Ureter (tissue), 1 donor: ENCODE measurements at regions not wholly inside any gene's neighbourhood (a gene's known extent, or its start where the extent isn't known, plus 50 kb on each side); places are given as distances from the start of the nearest gene placed in this dataset.

ENCODE experiments used
- DNase-seq: peaks from one replicate; pipeline ENCODE4 v3.0.0-alpha.2; 2020; ENCODE audit warnings: low spot score
- donor health status: DM: yes; HTN: yes; CAD: no.

DNA sequence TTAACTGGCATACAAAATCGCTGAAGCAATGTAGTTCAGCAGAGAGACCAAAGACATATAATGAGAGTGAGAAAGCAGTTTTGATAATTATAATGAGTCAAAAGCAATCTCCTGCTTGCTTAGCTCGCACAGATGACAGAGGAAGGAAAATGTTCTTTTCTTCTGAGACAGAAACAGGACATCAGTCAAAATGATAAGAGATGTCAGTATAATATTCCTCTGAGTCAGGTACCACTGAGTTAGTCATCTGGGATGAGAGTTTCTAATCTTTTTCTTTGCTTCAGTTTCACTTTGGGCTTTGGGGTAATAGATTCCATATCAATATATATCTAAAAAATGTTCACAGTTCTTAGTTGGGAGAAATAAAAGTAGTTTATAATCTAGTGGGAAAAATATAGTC lies 387.2 kb downstream of the PCDH7 start:
- no peak for DNase-seq

DNA sequence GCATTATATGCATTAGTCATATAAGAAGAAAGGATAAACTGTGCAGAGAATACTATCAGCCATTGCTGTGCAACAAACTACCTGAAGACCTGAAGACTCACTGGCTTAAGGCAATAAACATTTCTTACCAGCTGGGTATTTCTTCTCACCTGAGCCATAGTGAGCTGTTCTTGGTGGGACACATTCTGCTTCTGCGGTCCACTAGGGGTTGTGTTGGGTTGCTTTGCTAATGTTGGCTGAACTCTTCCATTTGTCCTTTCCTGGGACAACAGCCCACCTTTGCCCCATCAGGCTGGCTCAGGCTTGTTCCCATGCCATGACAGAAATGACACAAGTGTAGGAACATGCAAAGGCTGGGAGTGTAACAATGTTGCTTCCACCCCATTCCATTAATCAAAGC lies 388.6 kb downstream of the PCDH7 start:
- DNase-seq = no peak

DNA sequence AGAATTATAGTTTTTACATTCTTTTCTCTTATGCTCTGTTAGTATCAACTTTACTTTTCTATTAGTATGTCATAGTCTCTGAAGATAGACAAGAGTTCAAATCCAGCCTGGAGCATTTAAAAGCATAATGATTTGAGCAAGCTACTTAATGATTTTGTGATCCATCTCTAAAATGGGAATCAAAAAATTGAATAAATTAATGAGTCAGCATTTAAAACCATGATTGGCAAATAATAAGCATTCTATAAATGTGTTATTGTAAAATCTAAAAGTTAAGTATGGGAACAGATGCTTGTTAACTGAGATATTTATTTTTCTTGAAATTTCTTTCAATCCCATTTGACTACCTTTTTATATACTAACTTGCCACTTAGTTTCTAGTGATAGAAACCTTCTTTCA lies 391.6 kb downstream of the PCDH7 start:
- no peak for DNase-seq

DNA sequence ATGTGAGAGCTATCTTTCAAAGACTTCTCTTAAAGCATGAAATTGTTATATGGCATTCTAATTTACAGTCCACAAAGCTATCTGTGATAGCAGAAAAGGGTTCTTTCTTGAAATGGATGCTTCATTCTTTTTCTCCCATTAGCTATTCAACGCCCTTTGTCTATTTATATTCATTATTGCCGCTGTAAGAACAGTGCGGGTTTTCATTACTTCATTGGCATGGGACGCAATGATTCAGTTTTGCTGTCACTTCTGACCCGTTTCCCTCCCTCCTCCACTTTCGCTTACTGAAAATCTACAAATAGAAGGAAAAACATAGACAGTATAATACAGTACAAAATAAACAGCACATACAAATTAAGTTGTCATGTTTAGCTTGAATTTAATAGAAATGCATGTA lies 394.6 kb downstream of the PCDH7 start:
- no peak for DNase-seq

DNA sequence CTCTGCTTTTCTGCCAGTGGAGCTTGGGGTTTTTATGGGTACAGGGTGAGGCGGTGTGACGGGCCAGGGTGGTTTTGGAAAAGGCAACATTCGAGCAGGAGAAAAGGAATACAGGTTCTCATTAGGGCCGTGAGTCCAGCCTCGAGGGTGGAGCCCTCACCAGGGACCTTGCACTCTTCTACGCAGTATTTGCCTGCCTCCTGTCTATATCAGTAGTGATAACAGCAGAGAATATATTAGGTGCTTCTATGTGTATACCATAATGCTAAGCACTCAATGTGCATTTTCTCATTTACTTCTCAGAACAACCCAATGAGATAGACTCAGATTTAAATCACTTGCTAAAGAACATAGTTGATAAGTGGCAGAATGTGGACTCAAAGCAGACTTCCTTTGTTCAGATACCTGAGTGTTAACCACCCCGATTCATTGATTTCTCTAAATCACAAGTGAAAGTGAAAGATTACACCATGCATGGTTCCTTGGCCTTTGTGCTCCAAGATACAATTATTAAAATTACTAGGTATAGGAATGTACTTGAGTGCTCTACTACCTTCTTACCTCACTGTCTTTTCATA lies 403.9 kb downstream of the PCDH7 start:
- DNase-seq = no peak

DNA sequence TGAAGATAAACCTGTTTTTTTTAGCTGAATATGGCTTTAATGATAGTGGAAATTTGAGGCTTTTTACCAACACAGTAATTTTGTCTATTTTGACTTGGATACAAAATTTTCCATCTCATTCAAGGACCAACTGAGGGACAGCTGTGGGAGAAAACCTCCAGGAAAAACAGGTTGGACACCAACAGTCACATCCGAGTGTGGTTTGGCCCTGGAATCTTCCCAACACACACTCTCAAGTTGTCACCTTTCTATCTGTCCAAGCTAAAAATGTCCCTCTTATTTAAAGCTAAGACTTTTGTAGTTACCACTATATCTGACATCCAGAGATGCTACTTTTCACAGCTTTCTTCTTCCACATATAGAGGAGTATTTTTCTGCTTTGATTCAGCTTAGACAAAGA lies 404.9 kb downstream of the PCDH7 start:
- DNase-seq = no peak

DNA sequence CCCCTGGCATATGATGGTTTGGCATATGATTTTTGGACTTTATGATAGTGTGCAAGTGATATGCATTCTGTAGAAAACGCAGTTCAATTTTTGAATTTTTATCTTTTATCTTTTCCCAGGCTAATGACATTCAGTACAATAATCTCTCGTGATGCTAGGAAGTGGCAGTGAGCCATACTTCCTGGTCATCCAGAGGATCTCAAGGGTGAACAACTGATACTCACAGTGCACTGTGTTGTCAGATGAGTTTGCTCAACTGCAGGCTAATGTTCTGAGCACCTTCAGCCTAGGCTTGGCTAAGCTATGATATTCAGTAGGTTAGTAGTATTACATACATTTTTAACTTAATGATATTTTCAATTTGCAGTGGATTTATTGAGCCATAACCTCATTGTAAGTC lies 405.3 kb downstream of the PCDH7 start:
- DNase-seq = no peak

DNA sequence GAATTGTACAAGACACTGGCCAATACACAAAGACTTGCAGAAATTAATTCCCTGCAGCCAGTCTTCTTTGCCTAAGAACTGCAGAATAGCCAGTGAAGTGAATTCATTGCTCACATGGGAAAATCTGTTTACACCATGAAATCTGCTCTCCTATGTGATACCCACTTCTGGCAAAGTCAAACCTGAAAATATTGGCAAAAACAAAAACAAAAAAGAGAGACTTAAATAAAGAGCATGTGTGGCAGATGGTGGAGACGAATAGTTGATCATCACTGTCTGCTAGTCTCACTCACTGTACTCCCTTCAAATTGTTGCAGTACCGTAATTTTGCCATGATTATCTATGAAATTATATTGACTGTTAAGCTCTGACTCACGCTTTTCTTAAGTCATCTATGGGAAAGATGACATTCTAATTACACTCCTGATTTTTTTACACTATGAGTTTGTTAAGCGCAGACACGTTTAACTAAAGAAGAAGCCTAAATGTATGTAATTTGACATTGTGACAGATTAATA lies 406.8 kb downstream of the PCDH7 start:
- no peak for DNase-seq

DNA sequence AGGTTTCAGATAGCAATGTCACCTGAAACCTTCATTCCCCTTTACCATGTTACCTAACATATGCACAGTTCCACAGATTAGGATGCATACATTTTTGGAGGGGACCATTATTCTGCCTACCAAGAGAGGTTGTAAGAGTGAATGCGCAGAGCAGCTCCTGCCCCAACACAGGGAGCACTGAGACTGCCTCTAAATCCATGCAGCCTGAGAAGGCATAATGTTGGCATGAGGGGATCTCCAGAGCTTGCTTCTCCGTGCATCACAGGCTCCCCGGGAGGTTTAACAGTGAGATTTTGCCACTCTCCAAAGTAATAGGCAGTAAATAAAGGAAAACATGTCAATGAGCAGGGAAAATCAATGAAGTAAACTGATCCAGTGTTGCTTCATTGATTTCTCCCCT lies 410.8 kb downstream of the PCDH7 start:
- DNase-seq = no peak

DNA sequence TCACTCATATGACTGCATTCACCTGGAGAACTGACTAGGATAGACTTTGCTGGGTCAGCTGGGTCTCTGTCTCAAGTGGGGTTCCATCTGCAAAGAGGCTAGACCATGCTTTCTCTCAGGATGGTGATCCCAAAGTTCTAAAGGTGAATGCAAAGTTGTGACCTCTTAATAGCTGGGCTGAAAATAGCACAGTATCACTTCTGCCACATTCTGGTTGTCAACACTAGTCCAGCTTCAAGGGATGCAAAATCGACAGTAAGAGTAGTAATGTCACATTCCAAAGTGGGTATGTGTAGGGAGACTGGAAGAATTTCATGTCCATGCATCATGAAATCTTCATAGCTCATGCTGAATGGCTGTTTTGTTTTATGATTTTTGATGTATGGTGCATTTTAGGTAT lies 414.6 kb downstream of the PCDH7 start:
- DNase-seq = no peak

DNA sequence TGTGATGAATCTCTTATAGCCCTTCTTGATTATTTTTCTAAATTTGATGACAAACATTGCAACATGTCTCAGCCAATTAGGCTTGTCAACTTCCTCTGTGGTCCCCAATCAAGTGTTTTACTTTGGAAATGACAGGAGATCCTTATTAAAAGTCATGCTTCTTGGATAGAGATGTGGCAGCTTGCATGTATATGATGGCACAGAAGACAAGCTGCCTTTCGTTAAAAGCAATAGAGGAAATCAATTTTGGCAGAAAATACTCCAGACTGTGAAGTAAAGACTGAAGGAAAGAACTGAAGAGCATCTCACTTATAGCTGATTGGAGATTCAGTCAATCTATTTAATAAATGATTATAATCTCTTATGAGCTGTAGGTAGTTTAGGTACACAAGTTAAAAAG lies 419.6 kb downstream of the PCDH7 start:
- no peak for DNase-seq

DNA sequence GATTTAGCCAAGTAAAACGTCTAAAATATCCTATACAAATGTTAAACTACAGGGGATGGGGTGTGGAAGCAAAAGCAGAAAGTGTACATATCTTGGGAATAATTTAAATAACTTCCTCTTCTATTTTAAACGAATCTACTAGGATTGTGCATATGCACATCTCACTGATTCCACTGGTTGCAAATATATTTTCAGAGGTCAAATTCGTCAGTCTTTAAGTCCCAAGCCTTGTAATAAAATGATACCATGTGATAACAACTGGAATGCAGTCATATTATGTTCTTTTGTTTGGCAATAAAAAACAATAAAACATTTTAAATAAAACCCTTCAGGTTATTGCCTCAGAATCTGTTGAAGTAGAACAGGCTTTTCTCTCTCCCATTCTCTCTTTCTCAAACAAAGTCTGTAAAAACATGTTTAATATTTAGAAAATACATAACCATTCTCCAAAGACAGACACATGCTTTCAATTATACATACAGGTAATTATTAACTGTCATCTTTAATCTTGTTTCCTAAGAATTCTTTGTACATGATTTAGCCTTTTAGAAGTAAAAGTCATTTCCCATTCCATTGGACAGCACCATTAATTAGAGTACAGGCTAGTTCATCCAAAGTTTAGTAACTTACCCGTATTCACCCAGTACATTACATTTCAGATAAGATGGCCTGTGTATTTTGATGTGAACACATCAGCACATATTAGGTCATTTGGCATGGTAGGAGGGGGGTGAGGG lies 421.1 kb downstream of the PCDH7 start:
- no peak for DNase-seq

DNA sequence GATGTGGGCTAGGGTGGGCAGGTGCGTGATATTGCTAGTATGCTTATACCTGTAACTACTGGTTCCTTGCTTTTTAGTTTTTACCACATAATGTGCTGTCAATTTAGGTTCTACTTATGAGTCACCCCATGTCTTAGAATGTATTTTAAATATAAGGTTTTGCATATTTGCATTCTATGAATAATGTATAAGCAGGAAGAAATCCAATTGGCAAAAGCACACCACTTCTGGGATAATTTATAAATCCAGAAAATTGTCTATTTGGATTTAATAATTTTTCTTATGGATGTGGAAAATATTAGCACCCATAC lies 421.6 kb downstream of the PCDH7 start:
- DNase-seq = no peak

DNA sequence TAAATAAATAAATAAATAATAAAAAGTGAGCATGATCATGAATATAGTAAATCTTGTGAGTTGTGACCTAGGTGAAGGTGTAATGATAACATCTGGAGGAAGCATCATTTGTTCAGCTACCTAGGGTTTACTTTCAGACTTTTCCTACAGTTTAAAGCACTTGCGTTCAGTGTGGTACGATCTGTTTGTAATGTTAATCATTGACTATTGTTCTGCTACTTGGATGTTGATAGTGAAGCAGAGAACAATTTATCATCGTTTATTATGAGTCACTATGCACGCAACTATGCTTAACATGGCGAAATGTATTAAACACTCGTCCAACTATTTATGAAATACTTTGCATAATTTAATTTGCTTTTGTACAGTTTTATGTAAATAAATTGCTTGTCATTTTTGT lies 426.2 kb downstream of the PCDH7 start:
- no peak for DNase-seq

DNA sequence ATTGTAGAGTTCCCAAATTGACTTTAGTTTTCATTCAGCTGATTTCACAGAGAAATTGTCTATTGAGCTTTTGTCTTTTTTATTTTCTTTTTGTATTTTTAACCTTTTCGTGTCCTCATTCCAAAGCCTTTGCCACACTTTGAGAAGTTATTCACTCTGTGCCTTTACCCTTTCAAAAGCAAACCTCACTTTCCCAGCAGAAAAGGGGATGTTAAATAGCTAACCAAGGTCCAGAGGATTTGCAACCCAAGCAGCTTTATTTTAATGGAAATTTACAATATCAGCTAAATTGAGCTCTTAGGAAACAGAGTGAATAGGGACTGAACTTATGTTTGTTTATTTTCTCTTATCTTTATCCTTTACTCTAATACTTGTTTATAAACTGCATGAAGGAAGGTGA lies 428.8 kb downstream of the PCDH7 start:
- no peak for DNase-seq

DNA sequence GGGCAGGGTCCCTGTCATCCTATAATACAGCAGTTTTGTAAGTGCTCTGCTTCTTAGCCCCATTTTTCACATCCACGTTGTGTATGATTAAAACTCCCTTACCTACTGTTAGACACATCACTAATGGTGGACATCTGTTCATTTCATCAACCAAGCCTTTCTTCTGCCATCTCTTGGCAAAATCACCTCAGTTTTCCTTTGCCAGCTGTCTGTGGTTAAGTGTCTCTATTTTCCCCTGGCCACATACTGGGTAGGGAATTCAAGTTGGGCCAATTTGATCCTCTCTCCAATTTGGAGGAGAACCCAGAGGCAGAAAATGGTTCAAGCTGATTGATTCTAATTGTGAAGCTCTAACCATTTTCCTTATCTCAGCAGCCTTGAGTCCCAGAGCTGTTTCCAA lies 436.1 kb downstream of the PCDH7 start:
- no peak for DNase-seq

DNA sequence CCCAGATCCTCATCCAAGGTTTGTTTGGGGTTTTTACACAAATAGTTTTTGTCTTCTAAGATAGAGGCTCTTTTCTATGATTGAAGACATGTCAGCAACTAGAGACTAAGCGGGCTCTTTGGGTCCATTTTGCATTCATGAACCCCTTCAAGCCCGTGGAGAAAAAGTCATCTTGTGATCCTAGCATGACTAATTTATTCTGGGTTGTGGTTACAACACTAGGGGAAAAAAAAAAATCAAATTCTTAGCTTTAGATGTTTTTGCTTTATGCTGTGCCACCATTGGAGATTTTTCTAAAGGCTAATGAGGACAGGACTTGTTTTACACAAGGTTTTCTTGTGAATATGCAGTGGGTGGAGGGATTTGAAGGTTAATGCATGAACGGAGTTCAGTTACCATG lies 440.0 kb downstream of the PCDH7 start:
- no peak for DNase-seq

DNA sequence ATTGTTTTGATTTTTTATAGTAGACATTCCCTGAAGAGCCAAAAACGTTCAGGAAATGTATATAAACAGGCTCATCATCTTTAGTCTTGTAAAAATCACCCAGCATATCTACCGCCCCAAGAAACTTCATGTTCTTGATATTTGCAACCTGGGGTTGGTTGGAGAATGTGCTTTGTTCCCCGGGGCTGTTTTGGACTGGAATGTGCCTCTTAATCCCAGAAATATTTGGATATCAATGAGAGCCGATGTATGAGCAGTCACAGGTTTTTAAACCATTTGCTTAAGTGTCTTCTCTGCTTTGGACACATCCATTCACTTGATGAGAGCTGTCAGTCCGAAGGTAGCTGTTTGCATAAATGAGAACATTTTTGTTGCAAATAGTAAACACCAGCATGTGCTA lies 449.7 kb downstream of the PCDH7 start:
- no peak for DNase-seq

DNA sequence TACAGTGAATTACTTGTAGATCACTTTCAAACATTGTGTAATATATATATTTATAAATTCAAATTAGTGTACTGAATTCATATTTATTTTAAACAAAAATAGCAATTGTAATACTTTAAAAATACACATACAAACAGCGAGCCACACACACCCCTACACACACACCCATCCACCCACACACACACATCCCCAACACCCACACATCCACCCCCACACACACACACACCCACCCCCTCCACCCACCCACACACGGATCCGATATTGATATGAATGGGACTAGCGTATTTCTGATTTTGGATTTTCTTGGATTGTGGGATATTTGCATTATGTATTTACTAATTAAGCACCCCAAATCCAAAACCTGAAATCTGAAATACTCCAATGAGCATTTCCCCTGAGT lies 451.2 kb downstream of the PCDH7 start:
- DNase-seq = no peak

DNA sequence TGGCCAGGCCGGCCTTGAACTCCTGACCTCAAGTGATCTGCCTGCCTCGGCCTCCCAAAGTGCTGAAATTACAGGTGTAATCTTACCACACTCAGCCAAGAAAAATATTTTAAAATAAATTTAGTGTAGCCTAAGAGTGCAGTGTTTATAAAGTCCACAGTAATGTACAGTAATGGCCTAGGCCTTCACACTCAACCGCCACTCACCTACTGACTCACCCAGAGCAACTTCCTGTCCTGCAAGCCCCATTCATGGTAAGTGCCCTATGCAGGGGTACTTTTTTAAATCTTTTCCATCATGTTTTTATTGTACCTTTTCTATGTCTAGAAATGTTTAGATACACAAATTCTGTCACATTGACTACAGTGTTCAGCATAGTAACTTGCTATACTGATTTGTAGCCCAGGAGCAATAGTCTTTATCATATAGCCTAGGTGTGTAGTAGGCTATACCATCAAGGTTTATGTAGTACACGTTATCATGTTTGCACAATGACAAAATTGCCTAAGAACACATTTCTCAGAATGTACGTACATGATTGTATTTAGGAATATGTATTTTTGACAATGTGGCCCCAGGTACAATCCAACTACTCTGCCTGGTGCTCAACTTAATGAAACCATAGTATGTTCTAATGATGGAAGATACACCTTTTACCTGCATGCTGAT lies 455.2 kb downstream of the PCDH7 start:
- no peak for DNase-seq

DNA sequence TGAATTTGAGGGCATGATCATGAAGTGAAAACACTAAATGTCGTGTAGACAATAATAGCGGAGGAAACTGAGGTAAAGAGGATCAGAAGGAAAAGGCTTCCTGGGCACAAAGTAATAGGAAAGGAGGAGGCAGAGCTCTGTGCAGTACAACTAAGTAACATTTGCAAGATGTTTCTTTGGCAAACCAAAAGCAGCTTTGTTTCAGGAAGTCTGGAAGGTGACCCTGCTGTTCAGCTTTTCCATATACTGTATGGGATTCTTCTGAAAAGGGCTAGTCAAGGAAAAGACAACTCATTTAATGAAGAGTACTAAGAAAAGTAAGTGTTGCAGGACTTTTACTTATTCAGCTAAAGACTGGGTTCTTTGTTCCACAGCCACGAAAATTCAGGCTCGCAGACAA lies 463.1 kb downstream of the PCDH7 start:
- no peak for DNase-seq

DNA sequence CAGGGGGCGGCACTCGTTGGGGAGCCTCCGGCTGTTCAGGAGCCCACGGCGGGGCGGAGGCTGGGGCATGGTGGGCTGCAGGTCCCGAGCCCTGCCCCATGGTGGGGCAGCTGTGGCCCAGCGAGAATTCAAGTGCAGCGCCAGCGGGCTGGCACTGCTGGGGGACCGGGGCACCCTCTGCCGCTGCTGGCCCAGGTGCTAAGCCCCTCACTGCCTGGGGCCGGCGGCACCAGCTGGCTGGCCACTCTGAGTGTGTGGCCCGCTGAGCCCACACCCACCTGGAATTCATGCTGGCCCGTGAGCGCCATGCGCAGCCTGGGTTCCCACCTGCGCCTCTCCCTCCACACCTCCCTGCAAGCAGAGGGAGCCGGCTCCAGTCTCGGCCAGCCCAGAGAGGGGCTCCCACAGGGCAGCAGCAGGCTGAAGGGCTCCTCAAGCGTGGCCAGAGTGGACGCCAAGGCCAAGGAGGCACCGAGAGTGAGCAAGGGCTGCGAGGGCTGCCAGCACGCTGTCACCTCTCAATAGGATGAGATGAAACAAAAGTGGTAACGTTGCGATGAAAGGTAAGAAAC lies 464.9 kb downstream of the PCDH7 start:
- no peak for DNase-seq

DNA sequence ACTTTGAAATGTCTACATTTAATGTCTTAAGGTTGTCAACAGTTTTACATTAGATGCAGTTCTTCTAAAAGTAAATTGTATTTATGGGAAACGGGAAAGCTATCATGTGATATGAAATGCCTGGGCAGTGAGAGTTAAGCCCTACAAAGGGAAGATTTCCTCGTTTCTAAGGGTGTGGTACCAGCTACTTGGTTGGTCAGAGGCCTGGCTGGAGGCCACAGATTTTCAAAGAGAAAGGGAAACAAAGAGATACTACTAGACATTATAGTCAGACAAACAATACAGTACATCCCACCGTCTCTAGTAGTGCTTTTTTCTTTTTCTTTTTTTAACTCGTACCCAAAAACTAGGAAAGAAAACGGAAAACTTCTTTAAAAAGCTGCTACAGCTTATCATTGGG lies 467.8 kb downstream of the PCDH7 start:
- DNase-seq = no peak
